ENCODE measurements at regions not wholly inside any gene's neighbourhood (a gene's known extent, or its start where the extent isn't known, plus 50 kb on each side); places are given as distances from the start of the nearest gene placed in this dataset.
A peak's percentile ranks its signal among the peaks of the same experiment; 100 is the strongest.

DNA sequence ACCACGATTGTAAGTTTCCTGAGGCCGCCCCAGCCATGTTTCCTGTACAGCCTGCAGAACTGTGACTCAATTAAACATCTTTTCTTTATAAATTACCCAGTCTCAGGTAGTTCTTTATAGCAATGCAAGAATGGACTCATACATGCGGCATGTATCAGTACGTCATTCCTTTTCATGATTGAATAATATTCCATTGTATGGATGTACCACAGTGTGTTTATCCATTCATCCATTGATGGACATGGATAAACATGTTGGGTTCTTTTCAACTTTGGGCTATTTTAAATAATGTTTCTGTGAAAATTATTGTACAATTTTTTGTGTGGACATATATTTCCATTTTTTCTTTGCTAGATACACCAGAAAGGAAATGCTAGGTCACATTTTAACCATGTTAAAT, 99.2 kb upstream of the IGSF1 start:
- H3K4me1 ChIP-seq (ENCODE audit: control insufficient read depth in 2 of 3, insufficient read depth in 2 of 3, low read depth in 1 of 3, low read length in 3 of 3) = no peaks in the 10 kb centered on the region
- no peaks in the 10 kb centered on the region for H3K36me3 ChIP-seq (ENCODE audit: control insufficient read depth in 2 of 3, insufficient read depth in 3 of 3, low read length in 3 of 3)
- no peaks in the 10 kb centered on the region for H3K27me3 ChIP-seq (ENCODE audit: control insufficient read depth, insufficient read depth, low read length)
- no peak overlapping the region for H3K9ac ChIP-seq (ENCODE audit: low read length in 3 of 3)
- H3K9me3 ChIP-seq (ENCODE audit: control insufficient read depth in 2 of 3, insufficient read depth in 1 of 3, low read length in 3 of 3) = no peaks in the 10 kb centered on the region
- H3K4me3 ChIP-seq (ENCODE audit: low read length in 3 of 3) = no peak overlapping the region
- FAIRE-seq (no peak), DNase-seq (no peak)
- TF ChIP-seq, protein P1, sequence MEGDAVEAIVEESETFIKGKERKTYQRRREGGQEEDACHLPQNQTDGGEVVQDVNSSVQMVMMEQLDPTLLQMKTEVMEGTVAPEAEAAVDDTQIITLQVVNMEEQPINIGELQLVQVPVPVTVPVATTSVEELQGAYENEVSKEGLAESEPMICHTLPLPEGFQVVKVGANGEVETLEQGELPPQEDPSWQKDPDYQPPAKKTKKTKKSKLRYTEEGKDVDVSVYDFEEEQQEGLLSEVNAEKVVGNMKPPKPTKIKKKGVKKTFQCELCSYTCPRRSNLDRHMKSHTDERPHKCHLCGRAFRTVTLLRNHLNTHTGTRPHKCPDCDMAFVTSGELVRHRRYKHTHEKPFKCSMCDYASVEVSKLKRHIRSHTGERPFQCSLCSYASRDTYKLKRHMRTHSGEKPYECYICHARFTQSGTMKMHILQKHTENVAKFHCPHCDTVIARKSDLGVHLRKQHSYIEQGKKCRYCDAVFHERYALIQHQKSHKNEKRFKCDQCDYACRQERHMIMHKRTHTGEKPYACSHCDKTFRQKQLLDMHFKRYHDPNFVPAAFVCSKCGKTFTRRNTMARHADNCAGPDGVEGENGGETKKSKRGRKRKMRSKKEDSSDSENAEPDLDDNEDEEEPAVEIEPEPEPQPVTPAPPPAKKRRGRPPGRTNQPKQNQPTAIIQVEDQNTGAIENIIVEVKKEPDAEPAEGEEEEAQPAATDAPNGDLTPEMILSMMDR (IDR thresholded peaks at IDR 0.05; ENCODE audit: borderline replicate concordance, extremely low read depth, insufficient read depth) = no peak
- no peak overlapping the region for H3K27ac ChIP-seq (ENCODE audit: low read depth in 2 of 2, low read length in 2 of 2)
- intact Hi-C loops (cut with DNase I) = no loop called here

DNA sequence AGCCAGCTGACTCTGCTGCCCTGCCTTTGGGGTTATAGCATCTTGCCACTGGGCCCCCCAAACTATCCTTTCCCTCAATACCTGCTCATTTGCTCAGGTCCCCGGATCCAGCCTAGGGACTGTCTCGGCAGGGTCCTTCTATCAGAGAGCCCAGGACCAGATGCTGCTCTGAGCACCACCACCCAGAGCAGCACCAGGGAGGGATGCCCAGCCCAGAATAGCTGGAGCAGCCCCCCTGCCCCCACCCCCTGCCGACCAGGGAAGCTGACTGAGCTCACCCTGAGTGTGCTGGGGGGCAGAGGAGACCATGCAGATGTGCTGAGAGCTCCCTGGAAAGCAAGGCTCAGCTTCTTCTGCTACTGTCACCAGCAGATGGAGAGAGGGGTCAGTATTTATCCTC, 103.6 kb upstream of the IGSF1 start:
- Histone ChIP-seq H3K9ac (ENCODE audit: low read length in 3 of 3) (no peak overlapping the region), H3K27ac (ENCODE audit: low read depth in 2 of 2, low read length in 2 of 2) (no peak overlapping the region), H3K9me3 (ENCODE audit: control insufficient read depth in 2 of 3, insufficient read depth in 1 of 3, low read length in 3 of 3) (no peaks in the 10 kb centered on the region), H3K4me3 (ENCODE audit: low read length in 3 of 3) (no peak overlapping the region), H3K4me1 (ENCODE audit: control insufficient read depth in 2 of 3, insufficient read depth in 2 of 3, low read depth in 1 of 3, low read length in 3 of 3) (no peaks in the 10 kb centered on the region), H3K27me3 (ENCODE audit: control insufficient read depth, insufficient read depth, low read length) (no peaks in the 10 kb centered on the region), H3K36me3 (ENCODE audit: control insufficient read depth in 2 of 3, insufficient read depth in 3 of 3, low read length in 3 of 3) (no peaks in the 10 kb centered on the region)
- DNase-seq (peak in 1 of 5 donors; percentile 64), FAIRE-seq (no peak)
- intact Hi-C loops (cut with DNase I) = no loop called here
- TF ChIP-seq, protein P1 (IDR thresholded peaks at IDR 0.05; ENCODE audit: borderline replicate concordance, extremely low read depth, insufficient read depth) = no peak

DNA sequence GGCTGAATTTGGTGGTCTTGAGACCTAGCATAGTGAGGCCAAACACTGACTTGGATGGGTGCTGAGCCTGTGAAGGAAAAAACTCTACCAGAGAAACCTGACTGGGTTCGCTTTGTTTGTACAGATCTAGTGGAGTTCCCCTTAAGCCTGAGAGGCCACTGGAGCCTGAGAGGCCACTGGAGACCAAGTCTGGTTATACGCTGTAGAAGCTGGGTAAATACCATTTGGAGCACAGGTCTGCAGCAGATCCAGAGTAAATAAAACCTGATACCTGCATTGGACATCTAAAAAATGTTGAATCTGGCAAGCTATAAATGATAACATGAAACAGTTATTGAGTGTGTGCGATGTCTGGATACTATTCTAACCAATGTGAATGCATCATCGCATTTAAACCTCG, 104.3 kb upstream of the IGSF1 start:
- Histone ChIP-seq H3K27me3 (ENCODE audit: control insufficient read depth, insufficient read depth, low read length) (no peaks in the 10 kb centered on the region), H3K27ac (ENCODE audit: low read depth in 2 of 2, low read length in 2 of 2) (no peak overlapping the region), H3K9me3 (ENCODE audit: control insufficient read depth in 2 of 3, insufficient read depth in 1 of 3, low read length in 3 of 3) (no peaks in the 10 kb centered on the region), H3K36me3 (ENCODE audit: control insufficient read depth in 2 of 3, insufficient read depth in 3 of 3, low read length in 3 of 3) (no peaks in the 10 kb centered on the region), H3K4me3 (ENCODE audit: low read length in 3 of 3) (no peak overlapping the region), H3K9ac (ENCODE audit: low read length in 3 of 3) (no peak overlapping the region), H3K4me1 (ENCODE audit: control insufficient read depth in 2 of 3, insufficient read depth in 2 of 3, low read depth in 1 of 3, low read length in 3 of 3) (no peaks in the 10 kb centered on the region)
- intact Hi-C loops (cut with DNase I) = no loop called here
- TF ChIP-seq, protein P1 (IDR thresholded peaks at IDR 0.05; ENCODE audit: borderline replicate concordance, extremely low read depth, insufficient read depth) = no peak
- no peak for FAIRE-seq
- no peak for DNase-seq

DNA sequence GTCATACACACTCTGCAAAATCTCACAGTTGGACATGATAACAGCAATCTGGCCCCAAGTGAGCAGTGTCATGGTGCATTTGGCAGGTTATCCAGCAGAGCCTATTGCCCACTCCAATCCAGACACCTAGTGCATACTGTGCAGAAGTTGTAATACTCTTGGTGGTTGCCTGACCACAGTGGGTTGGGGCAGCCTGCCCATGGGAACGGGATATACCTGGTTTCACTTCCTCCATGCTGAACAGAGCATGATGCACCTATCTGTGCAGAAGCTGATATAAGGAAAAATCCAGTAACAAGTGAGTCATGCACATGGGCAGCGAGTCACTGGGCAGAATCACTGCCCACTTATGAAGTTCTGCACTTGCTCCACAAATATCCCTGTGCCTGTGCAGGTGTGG, 105.3 kb upstream of the IGSF1 start:
- TF ChIP-seq, protein P1 (IDR thresholded peaks at IDR 0.05; ENCODE audit: borderline replicate concordance, extremely low read depth, insufficient read depth) = no peak
- Histone ChIP-seq H3K4me3 (ENCODE audit: low read length in 3 of 3) (no peak overlapping the region), H3K4me1 (ENCODE audit: control insufficient read depth in 2 of 3, insufficient read depth in 2 of 3, low read depth in 1 of 3, low read length in 3 of 3) (no peaks in the 10 kb centered on the region), H3K36me3 (ENCODE audit: control insufficient read depth in 2 of 3, insufficient read depth in 3 of 3, low read length in 3 of 3) (no peaks in the 10 kb centered on the region), H3K9me3 (ENCODE audit: control insufficient read depth in 2 of 3, insufficient read depth in 1 of 3, low read length in 3 of 3) (no peaks in the 10 kb centered on the region), H3K9ac (ENCODE audit: low read length in 3 of 3) (no peak overlapping the region), H3K27ac (ENCODE audit: low read depth in 2 of 2, low read length in 2 of 2) (no peak overlapping the region), H3K27me3 (ENCODE audit: control insufficient read depth, insufficient read depth, low read length) (no peaks in the 10 kb centered on the region)
- DNase-seq (no peak), FAIRE-seq (no peak)
- intact Hi-C loops (cut with DNase I) = no loop called here

Measured in kidney (tissue), 13 donors.